Stimulated activated CD8-positive, alpha-beta memory T cell treated with anti-CD3 and anti-CD28 coated beads, Interleukin-7, amount 100 ng/mL, for 48 hours (primary cell): ENCODE measurements at regions not wholly inside any gene's neighbourhood (a gene's known extent, or its start where the extent isn't known, plus 50 kb on each side); places are given as distances from the start of the nearest gene placed in this dataset.

Experiments used
- DNase-seq, 2 donors: peaks; one replicate each; pipeline ENCODE4 v3.0.0-alpha.2; 2020; ENCODE audit warnings: low read depth in 1 of 2; ENCODE audit errors: extremely low read depth in 1 of 2

DNA sequence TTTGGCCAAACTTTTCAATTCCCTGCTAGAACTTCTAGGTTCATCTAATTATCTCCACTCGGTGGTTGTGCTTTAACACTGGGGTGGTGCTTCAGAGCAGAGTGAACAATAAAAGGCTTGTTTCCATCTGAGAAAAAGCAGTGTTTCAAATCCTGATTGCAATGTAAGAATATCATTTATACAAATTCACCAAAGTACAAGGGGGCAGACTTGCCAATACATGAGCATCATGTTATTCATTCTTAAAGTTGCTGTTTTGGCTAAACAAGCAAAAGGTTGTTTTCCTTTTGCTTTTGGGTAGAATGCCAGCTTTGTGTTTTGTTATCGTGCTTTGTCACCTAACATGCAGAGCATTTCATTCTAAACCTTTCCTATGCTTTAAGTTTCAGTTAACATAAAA is 78.5 kb upstream of the UBAC2 start:
- DNase-seq, result no peak

DNA sequence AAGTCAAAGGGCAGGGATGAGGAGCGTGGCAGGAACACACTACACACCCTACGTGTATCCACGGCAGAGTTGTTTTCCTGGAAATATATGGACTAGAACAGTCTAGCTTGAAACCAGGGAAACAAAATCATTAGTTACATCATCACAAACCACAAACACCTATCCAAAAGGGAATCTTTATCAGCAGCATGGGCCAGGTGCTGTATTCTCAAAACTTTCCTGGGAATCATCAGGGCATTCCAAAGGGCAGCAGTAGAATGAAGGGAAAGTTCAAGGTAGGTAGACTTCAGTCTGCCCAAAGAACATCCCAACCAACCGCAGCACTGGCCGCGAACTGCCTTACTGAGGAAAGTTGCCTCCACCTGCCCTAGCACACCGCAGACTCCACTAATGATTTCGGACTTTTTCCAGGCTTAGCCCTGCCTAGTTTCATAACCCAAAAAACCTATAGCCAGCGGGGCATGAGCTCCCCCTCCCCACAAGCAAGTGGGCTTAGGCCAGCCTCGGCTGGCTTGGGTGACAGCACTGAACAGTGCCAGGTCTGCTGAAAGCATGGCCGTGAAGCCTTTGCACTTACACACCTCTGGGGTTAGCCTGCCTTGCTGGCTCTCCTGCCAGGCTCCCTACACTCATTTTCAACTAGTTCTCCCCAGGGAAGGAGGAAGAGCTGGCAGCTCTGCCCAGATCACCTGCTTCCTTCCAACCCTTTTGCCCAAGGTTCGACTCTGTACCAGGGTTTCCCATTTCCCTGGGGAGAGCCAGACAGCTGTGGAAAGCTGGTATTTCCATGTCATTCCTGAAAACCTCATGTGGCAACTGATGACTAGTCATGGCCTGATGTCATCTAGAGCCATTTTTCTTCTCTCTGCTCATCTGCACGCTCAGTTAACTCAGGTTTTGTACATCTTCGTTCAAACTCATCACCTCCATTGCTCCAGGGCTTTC is 77.3 kb upstream of the UBAC2 start:
- DNase-seq, result no peak

DNA sequence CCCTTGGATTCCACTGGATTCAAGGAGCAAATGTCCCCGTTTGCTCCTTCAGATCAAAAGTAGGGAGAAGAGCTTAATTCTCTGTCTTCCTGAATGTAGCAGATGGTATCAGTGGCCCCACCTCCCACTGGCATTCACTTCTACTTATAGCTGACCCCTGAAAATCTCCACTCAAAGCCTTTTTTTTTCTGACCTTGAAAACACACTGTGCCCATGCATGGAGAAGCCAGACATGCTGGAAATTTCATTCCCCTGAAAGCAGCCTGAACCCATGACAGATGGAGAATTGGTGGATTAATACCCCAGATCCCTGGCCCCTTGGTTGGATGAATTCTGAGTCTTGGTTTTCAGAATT is 76.6 kb upstream of the UBAC2 start:
- no peak for DNase-seq

DNA sequence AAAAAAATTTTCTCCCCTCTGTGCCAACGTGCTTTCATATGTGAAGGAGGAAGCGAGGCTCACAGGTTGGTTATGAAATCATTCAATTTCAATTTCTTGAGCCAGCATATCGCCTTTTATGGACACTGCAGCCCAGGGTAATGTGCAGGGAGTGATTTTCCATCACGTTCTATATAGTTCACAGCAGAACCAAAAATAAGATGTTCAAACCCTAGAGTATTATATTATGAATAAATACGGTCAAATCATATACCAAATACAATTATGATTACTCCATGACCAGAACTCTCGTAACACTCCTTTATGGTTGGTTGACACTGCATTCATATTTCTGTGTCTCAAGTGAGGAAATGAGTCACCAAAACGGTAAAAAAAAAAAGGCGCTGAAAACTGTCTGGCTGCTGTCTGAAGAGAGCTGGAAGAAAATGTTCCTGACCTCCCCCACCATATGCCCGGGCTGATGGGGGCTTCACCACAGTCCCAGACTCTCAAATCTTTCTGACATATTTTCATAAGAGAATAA is 75.8 kb upstream of the UBAC2 start:
- DNase-seq, result no peak

- no peak for DNase-seq
These were observed 75.2 kb upstream of the UBAC2 start for GRCh38 chr13:99125326-99125915.

GRCh38 chr13:99126821-99127220 is 73.8 kb upstream of the UBAC2 start:
- DNase-seq, result no peak

DNA sequence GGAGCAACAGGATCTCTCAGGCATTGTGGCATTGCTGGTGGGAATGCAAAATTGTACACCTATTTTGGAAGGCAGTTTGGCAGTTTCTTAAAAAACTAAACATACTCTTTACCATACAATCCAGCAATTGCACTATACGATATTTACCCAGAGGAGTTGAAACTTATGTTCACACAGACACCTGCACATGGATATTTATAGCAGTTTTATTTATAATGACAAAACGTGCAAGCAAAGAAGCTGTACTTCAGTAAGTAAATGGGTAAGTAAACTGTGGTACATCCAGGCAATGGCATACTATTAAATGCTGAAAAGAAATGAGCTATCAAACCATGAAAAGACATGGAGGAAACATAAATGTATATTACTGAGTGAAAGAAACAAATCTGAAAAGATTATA is 71.6 kb upstream of the UBAC2 start:
- DNase-seq, result no peak

DNA sequence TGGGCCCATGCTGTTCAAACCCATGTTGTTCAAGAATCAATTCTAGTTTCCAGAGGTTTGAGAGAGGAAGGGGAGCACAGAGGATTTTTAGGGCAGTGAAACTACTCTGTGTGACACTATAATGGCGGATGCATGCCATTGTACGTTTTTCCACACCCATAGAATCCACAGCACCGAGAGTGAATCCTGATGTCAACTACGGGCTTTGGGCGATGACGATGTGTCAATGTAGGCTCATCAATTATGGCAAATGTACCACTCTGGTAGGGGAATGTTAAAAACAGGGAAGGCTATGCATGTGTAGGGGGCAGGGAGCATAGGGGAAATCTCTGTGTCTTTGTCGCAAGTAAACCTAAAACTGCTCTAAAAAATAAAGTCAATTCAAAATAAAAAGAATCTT is 70.7 kb upstream of the UBAC2 start:
- no peak for DNase-seq

DNA sequence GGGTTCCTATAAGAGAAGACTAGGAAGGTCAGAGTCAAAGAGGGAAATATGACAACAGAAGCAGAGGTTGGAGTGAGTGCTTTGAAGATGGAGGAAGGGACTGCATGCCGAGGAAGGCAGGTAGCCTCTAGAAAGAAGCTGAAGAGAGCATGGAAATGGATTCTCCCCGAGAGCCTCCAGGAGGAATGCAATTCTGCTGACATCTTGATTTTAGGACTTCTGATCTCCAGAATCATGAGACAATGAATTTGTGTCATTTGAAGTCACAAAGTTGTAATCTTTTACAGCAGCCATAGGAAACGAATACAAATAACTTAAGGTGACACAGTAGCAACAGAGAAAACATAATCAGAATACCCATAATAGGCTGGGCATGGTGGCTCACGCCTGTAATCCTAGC is 69.2 kb upstream of the UBAC2 start:
- DNase-seq, result no peak

DNA sequence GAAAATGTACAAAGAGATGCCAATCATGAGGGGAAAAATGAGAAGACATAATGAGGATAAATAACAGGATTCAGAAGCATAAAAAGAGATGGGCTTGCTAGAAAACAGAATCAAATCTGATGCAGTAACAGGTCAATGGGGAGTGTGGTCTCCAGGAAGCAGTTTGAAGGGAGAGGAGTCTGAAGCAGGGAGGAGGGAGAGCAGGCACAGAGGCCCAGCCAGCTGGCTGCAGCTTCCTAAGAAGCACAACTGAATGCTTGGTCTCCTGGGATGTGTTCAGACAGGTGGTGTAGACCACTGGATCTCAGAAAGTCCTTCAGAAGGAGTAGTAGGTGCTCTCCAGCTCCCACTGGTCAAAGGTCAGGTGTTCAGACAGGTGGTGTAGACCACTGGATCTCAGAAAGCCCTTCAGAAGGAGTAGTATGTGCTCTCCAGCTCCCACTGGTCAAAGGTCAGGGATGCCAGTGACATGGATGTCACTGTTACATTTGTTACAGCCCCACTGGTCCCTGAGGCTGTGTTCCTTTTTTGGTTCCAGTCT is 68.3 kb upstream of the UBAC2 start:
- DNase-seq, result no peak

DNA sequence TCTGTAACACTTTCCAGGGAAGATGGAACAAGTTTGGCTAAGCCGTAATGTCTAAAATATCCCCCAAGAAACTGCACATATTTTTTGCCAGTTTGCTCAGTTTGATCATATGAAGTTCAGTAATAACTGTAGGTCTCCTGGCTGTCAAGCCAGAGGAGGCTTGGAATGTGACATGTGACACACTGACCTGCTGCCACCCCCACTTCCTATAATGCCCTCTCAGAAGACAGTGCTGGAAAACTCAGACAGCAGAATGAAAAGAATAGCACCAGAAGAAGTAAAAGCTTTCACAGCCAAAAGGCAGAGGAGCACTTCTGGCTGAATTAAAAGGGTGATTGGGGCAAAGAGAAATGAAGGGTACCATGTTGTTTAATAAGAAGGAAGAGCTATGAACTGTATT is 67.4 kb upstream of the UBAC2 start:
- DNase-seq, result no peak

GRCh38 chr13:99133848-99134247 is 66.8 kb upstream of the UBAC2 start:
- no peak for DNase-seq

- no peak for DNase-seq
These were observed 65.1 kb upstream of the UBAC2 start for GRCh38 chr13:99135591-99135990.

DNA sequence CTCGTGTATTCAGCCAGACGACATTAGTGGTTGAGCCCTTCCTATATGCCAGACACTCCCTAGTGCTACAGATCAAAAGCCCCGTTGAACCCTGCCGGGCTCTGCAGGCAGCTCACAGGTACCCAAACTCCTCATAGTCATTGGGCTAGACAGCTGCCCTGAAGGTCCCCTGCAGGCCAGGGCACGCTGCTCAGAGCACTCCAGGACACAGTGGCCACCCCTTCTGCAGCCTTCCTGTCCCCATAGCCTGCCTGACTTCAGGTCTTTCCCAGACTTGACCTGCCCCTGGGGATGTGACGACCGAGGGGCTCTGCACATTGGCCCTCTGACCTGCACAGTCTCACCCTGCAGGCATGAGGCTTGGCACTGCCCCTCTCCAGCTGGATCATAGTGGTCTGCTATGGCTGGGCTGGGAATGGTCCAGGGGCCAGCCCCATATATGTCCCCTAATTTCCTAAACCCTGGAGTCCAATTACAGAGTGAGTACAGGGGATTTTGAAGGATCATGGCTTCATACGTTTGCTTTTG is 64.2 kb upstream of the UBAC2 start:
- DNase-seq, result no peak

DNA sequence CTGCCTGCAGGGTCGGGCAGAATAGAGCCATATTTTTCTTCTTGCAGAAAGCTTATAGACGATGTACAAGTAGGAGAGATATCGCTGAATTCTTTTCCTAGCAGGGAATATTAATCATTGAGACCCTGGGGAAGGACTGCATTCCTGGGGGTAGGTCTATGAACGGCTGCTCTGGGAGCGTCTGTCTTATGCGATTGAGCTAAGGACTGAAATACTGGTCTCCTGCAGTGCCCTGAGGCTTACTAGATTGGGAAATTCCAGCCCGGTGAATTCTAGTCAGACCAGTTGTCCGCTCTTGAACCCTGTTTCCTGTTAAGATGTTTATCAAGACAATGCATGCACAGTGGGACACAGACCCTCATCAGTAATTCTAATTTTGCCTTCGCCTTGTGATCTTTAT is 59.8 kb upstream of the UBAC2 start:
- DNase-seq, result no peak

DNA sequence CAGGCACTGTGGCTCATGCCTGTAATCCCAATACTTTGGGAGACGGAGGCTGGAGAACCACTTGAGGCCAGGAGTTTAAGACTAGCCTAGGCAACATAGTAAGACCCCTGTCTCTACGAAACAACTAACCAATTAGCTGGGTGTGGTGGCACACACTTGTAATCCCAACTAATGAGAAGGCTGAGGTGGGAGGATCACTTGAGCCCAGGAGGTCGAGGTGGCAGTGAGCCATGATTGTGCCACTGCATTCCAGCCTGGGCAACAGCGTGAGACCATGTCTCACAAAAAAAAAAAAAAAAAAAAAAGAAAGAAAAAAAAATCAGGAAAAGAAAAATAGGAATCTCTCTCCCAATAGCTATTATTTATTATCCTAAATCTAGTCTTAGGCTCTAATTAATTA is 56.8 kb upstream of the UBAC2 start:
- DNase-seq, result no peak

DNA sequence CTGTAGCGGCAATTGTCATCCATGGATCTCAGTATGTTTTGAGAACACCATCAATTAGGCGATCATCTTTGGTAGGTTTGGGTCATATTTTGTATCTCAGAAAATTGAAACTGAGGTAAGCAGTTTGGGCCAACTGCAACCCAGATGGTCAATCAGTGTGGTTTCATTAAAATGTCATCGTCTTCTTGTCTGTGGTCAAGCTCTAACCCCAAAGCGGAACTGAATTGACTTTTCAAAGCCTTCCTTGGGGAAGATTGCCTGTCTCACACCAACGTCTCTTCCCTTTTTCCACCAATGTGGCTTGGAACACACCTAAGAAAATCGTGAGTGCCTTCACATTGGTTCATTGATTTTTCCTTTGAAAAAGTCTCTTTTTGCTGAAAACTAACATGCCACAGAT is 56.3 kb upstream of the UBAC2 start:
- no peak for DNase-seq

DNA sequence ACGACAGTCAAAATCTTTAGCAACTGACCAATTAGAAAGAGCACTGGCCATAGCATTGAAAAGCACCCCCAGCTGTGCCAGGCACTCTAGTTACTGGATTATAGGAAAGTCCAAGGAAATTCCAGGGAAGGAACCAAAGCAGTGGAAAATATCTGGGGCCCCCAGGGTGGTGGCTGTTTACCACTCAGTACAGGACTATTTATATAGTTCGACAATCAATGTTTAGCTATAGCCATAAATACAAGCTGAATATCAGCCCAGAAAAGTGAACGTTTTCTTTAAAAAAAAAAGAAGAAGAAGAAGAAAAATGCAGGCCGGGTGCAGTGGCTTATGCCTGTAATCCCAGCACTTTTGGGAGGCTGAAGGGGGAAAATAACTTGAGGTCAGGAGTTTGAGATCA is 55.2 kb upstream of the UBAC2 start:
- no peak for DNase-seq

GRCh38 chr13:99150575-99151361 is 49.9 kb upstream of the UBAC2 start:
- no peak for DNase-seq
